Activated T-helper 2 cell treated with anti-CD3 and anti-CD28 coated beads, Interferon-gamma antibody, Interleukin-2, Interleukin-4, amounts not matched to agents 10 μg/mL and 5 μg/mL and 100 μg/mL, durations not matched to agents 14 hours and 24 hours and 36 hours (primary cell): ENCODE measurements at regions not wholly inside any gene's neighbourhood (a gene's known extent, or its start where the extent isn't known, plus 50 kb on each side); places are given as distances from the start of the nearest gene placed in this dataset.

Source experiments
- DNase-seq: peaks from one replicate; pipeline ENCODE4 v3.0.0; 2021; ENCODE audit warnings: low spot score
- H3K27ac Mint-ChIP-seq: one replicate; pipeline ENCODE4 v1.8.0; 2021; ENCODE audit warnings: mixed read lengths
- H3K27me3 Mint-ChIP-seq: one replicate; pipeline ENCODE4 v1.8.0; 2021; ENCODE audit warnings: low read depth, mixed read lengths
- H3K36me3 Mint-ChIP-seq: one replicate; pipeline ENCODE4 v1.8.0; 2021; ENCODE audit warnings: low read depth, mixed read lengths
- H3K4me1 Mint-ChIP-seq: one replicate; pipeline ENCODE4 v1.8.0; 2021; ENCODE audit warnings: low read depth, mixed read lengths
- H3K4me3 Mint-ChIP-seq: one replicate; pipeline ENCODE4 v1.8.0; 2021; ENCODE audit warnings: low read depth, mild to moderate bottlenecking, moderate library complexity, mixed read lengths
- H3K9me3 Mint-ChIP-seq: one replicate; pipeline ENCODE4 v1.8.0; 2021; ENCODE audit warnings: mixed read lengths
- intact Hi-C: fragments of 100-400 bp; cut with micrococcal nuclease; formaldehyde crosslinking; loops from one replicate; pipeline ENCODE4 v1.15.1; 2023

- Mint-ChIP-seq H3K36me3 (no peaks in the 10 kb centered on the region), H3K27me3 (no peaks in the 10 kb centered on the region), H3K4me1 (peaks cover 4% of the 10 kb centered on the region), H3K4me3 (no peak overlapping the region), H3K27ac (no peak overlapping the region), H3K9me3 (no peaks in the 10 kb centered on the region)
- DNase-seq, result no peak
- intact Hi-C loops, result no loop called here
Observed at GRCh38 chr4:148514041-148514440, 71.8 kb upstream of the NR3C2 start.

DNA sequence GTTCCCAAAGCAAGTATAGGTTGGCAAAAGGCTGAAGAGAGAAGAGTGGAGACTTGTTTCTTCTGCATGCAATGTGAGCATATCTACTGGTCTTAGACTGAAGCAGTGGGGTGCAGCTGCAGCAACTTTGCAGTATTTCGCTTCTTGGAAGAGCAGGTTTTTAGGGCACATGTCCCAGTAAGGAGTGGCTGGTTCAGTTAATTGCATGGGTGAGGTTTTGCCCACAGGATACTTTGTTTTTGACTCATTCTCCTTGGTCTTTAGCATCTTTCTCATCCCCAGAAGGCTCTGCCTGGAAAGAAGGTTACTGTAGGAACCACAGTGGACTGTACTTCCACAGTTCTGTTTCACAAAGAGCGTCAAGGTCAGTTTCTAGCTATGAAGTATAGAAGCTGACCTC lies 68.0 kb upstream of the NR3C2 start:
- peaks cover 4% of the 10 kb centered on the region for H3K4me1 Mint-ChIP-seq
- no peaks in the 10 kb centered on the region for H3K36me3 Mint-ChIP-seq
- no peak overlapping the region for H3K4me3 Mint-ChIP-seq
- intact Hi-C loops, result no loop called here
- no peak overlapping the region for H3K27ac Mint-ChIP-seq
- H3K9me3 Mint-ChIP-seq, result no peaks in the 10 kb centered on the region
- no peaks in the 10 kb centered on the region for H3K27me3 Mint-ChIP-seq
- DNase-seq, result no peak

GRCh38 chr4:148503681-148504080 lies 61.5 kb upstream of the NR3C2 start:
- H3K27ac Mint-ChIP-seq, result no peak overlapping the region
- H3K36me3 Mint-ChIP-seq, result no peaks in the 10 kb centered on the region
- DNase-seq, result no peak
- intact Hi-C loops, result no loop called here
- no peaks in the 10 kb centered on the region for H3K27me3 Mint-ChIP-seq
- H3K9me3 Mint-ChIP-seq, result no peaks in the 10 kb centered on the region
- H3K4me3 Mint-ChIP-seq, result no peak overlapping the region
- no peaks in the 10 kb centered on the region for H3K4me1 Mint-ChIP-seq

DNA sequence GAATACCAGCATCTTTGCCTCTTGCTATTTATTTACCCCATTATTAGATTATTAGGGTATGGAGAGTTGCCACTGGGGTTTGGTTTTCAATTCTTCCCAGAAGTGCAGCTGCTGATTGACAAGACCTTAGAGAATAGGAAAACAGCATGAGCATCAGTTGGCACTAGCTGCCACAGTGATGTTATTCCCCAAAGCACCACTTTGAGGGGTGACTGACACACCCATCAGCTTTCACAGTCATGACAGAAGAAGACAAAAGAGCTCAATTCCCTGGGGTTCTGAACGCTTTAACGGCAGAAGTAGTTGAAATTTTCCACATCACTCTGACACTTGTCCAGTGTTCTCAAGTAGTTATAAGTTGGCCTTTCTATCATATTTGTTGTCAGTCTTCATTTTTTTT lies 55.0 kb upstream of the NR3C2 start:
- no peaks in the 10 kb centered on the region for H3K27me3 Mint-ChIP-seq
- no peak overlapping the region for H3K4me3 Mint-ChIP-seq
- no peak for DNase-seq
- no peaks in the 10 kb centered on the region for H3K4me1 Mint-ChIP-seq
- intact Hi-C loops, result no loop called here
- no peaks in the 10 kb centered on the region for H3K9me3 Mint-ChIP-seq
- H3K36me3 Mint-ChIP-seq, result no peaks in the 10 kb centered on the region
- H3K27ac Mint-ChIP-seq, result no peak overlapping the region

- Mint-ChIP-seq H3K27me3 (no peaks in the 10 kb centered on the region), H3K4me3 (no peak overlapping the region), H3K4me1 (no peaks in the 10 kb centered on the region), H3K9me3 (no peaks in the 10 kb centered on the region), H3K27ac (no peak overlapping the region), H3K36me3 (no peaks in the 10 kb centered on the region)
- DNase-seq, result no peak
- intact Hi-C loops, result no loop called here
Observed at GRCh38 chr4:148495463-148495862, 53.2 kb upstream of the NR3C2 start.
